HCT116 (cell line): ENCODE measurements at regions not wholly inside any gene's neighbourhood (a gene's known extent, or its start where the extent isn't known, plus 50 kb on each side); places are given as distances from the start of the nearest gene placed in this dataset.

Experiments used
- ATAC-seq: fragments of 200-7000 bp; cut with Tn5 transposase; 2 replicates; pipeline ENCODE4 v1.9.1; 2020; ENCODE audit warnings: mild to moderate bottlenecking, moderate library complexity
- BruUV-seq: library from RNA; stranded (reverse); fragments of 400-500 nt; replicated peaks from 2 replicates; lab custom pipeline; 2021; lab: Mats Ljungman, UMichigan
- CTCF ChIA-PET: fragments of 300-600 bp; sonication (Branson Sonifier 250); formaldehyde crosslinking; loops from one replicate; lab custom pipeline; 2021; ENCODE audit warnings: antibody characterized with exemption; lab: Charles Lee
- POLR2A ChIA-PET: fragments of 300-600, 350-600 bp; sonication (Branson Sonifier 250); formaldehyde crosslinking; loops from one replicate; lab custom pipeline; 2021; ENCODE audit warnings: antibody characterized with exemption; lab: Charles Lee
- RAD21 ChIA-PET, 2 experiments: fragments of 300-600 bp; sonication (Branson Sonifier 250); formaldehyde crosslinking; loops; one replicate each; lab custom pipeline; 2023; ENCODE audit warnings: low total read pairs in 2 of 2; ENCODE audit not compliant: uncharacterized antibody in 2 of 2, unreplicated experiment in 2 of 2, low non-redundant PET in 1 of 2; lab: Charles Lee
- DNase-seq: peaks from one replicate; pipeline ENCODE4 v3.0.0-alpha.2; 2010; ENCODE audit warnings: low read depth, low spot score
- H2AFZ ChIP-seq: fragments of 200-600 bp; shearing (Covaris generic), sonication (generic); 2 replicates; pipeline ENCODE4 v1.6.1; 2017; ENCODE audit warnings: low read depth, mixed run types, mixed read lengths, antibody characterized with exemption, low read length; ENCODE audit not compliant: poor library complexity, severe bottlenecking
- H3K27ac ChIP-seq: 2 replicates; pipeline ENCODE4 v1.5.1; 2012; ENCODE audit warnings: low read depth, low read length
- H3K27me3 ChIP-seq: fragments of 200-600 bp; sonication (generic); 2 replicates; pipeline ENCODE4 v1.6.1; 2016; ENCODE audit warnings: mixed run types, low read length, mixed read lengths; ENCODE audit not compliant: insufficient read depth
- H3K36me3 ChIP-seq, 2 experiments: fragments of 200-500 bp in 1 of 2; fragments of 200-600 bp in 1 of 2; sonication (Bioruptor generic) in 1 of 2; sonication (generic) in 1 of 2; 2 replicates each; pipeline versions ENCODE4 v1.5.1 to v1.6.1; 2014 to 2016; ENCODE audit warnings: low read length in 2 of 2, inconsistent platforms in 1 of 2, mixed read lengths in 1 of 2, mixed run types in 1 of 2; ENCODE audit not compliant: insufficient read depth in 2 of 2, control insufficient read depth in 1 of 2
- H3K4me1 ChIP-seq, 2 experiments: fragments of 200-600 bp in 1 of 2; sonication (generic) in 1 of 2; 2 replicates each; pipeline versions ENCODE4 v1.5.1 to v1.6.1; 2012 to 2017; ENCODE audit warnings: low read length in 2 of 2, inconsistent platforms in 1 of 2, mild to moderate bottlenecking in 1 of 2, mixed read lengths in 1 of 2, mixed run types in 1 of 2, moderate library complexity in 1 of 2; ENCODE audit not compliant: insufficient read depth in 2 of 2, control insufficient read depth in 1 of 2
- H3K4me2 ChIP-seq: fragments of 200-600 bp; sonication (generic); 2 replicates; pipeline ENCODE4 v1.6.1; 2017; ENCODE audit warnings: mixed run types, low read length, mixed read lengths
- H3K4me3 ChIP-seq, 2 experiments: fragments of 200-600 bp in 1 of 2; sonication (generic) in 1 of 2; replicated peaks in 1 of 2; 2 replicates each; pipeline ENCODE4 v1.5.1; 2011 to 2016; ENCODE audit warnings: low read length in 2 of 2, control low read depth in 1 of 2, low read depth in 1 of 2, mild to moderate bottlenecking in 1 of 2, mixed read lengths in 1 of 2, mixed run types in 1 of 2
- H3K79me2 ChIP-seq: fragments of 200-600 bp; sonication (generic); 2 replicates; pipeline ENCODE4 v1.6.1; 2017; ENCODE audit warnings: mild to moderate bottlenecking, mixed run types, low read length, moderate library complexity, mixed read lengths; ENCODE audit not compliant: insufficient read depth
- H3K9ac ChIP-seq: fragments of 200-600 bp; sonication (generic); 2 replicates; pipeline ENCODE4 v1.6.1; 2016; ENCODE audit warnings: low read length, mixed read lengths
- H3K9me2 ChIP-seq: fragments of 200-600 bp; sonication (generic), shearing (Covaris generic); 2 replicates; pipeline ENCODE4 v1.6.1; 2017; ENCODE audit warnings: mixed run types, mild to moderate bottlenecking, moderate library complexity; ENCODE audit not compliant: insufficient read depth
- H3K9me3 ChIP-seq, 2 experiments: fragments of 200-500 bp in 1 of 2; fragments of 200-600 bp in 1 of 2; sonication (Bioruptor generic) in 1 of 2; sonication (generic) in 1 of 2; 2 replicates each; pipeline ENCODE4 v1.6.1; 2014 to 2017; ENCODE audit warnings: low read length in 2 of 2, mixed read lengths in 2 of 2, inconsistent platforms in 1 of 2, low read depth in 1 of 2, mild to moderate bottlenecking in 1 of 2, mixed run types in 1 of 2, moderate library complexity in 1 of 2; ENCODE audit not compliant: control insufficient read depth in 1 of 2, insufficient read depth in 1 of 2
- H4K20me1 ChIP-seq: fragments of 200-600 bp; sonication (generic), shearing (Covaris generic); 2 replicates; pipeline ENCODE4 v1.6.1; 2017; ENCODE audit warnings: mixed run types, mild to moderate bottlenecking, moderate library complexity; ENCODE audit not compliant: insufficient read depth
- ATF3 ChIP-seq: IDR thresholded peaks from 2 replicates; pipeline ENCODE4 v1.6.1; 2012
- CEBPB ChIP-seq: IDR thresholded peaks from 2 replicates; pipeline ENCODE4 v1.6.1; 2012; ENCODE audit warnings: low read depth
- CTCF ChIP-seq, 3 experiments: fragments of 200-600 bp in 1 of 3; sonication (generic) in 1 of 3; IDR thresholded peaks in 2 of 3; conservative IDR thresholded peaks in 1 of 3; 2 replicates each; pipeline ENCODE4 v1.5.1; 2012 to 2017; ENCODE audit warnings: low read depth in 2 of 3, low read length in 2 of 3, antibody characterized with exemption in 1 of 3, borderline replicate concordance in 1 of 3, control low read depth in 1 of 3, mild to moderate bottlenecking in 1 of 3, mixed read lengths in 1 of 3, mixed run types in 1 of 3, moderate library complexity in 1 of 3; ENCODE audit not compliant: insufficient read depth in 1 of 3
- EGR1 ChIP-seq: IDR thresholded peaks from 2 replicates; pipeline ENCODE4 v1.6.1; 2012; ENCODE audit warnings: low read depth
- ELF1 ChIP-seq: IDR thresholded peaks from 2 replicates; pipeline ENCODE4 v1.6.1; 2012; ENCODE audit warnings: low read depth, borderline replicate concordance
- EZH2 ChIP-seq: fragments of 200-600 bp; sonication (generic); IDR thresholded peaks from 2 replicates; pipeline ENCODE4 v1.6.1; 2017; ENCODE audit warnings: antibody characterized with exemption, mixed run types
- EZH2phosphoT487 ChIP-seq: fragments of 200-600 bp; IDR thresholded peaks from 2 replicates; pipeline ENCODE4 v1.6.1; 2018; ENCODE audit warnings: antibody characterized with exemption, borderline replicate concordance
- FOSL1 ChIP-seq: IDR thresholded peaks from 2 replicates; pipeline ENCODE4 v1.6.1; 2012; ENCODE audit warnings: low read depth
- MAX ChIP-seq: IDR thresholded peaks from 2 replicates; pipeline ENCODE4 v1.6.1; 2012
- POLR2A ChIP-seq: IDR thresholded peaks from 2 replicates; pipeline ENCODE4 v1.7.0; 2011; ENCODE audit warnings: borderline replicate concordance; ENCODE audit not compliant: insufficient read depth, insufficient read length; ENCODE audit errors: extremely low read depth
- POLR2AphosphoS5 ChIP-seq: IDR thresholded peaks from 2 replicates; pipeline ENCODE4 v1.6.1; 2011; ENCODE audit warnings: mild to moderate bottlenecking, low read depth, low read length, moderate library complexity
- RAD21 ChIP-seq: IDR thresholded peaks from 2 replicates; pipeline ENCODE4 v1.6.1; 2012; ENCODE audit warnings: low read depth, mild to moderate bottlenecking
- REST ChIP-seq: IDR thresholded peaks from 2 replicates; pipeline ENCODE4 v1.6.1; 2012; ENCODE audit warnings: low read depth
- SIN3A ChIP-seq: IDR thresholded peaks from 2 replicates; pipeline ENCODE4 v1.6.1; 2012; ENCODE audit warnings: low read depth
- SP1 ChIP-seq: IDR thresholded peaks from 2 replicates; pipeline ENCODE4 v1.6.1; 2012; ENCODE audit warnings: low read depth
- SRF ChIP-seq: IDR thresholded peaks from 2 replicates; pipeline ENCODE4 v1.6.1; 2012; ENCODE audit warnings: low read depth
- TCF7L2 ChIP-seq: IDR thresholded peaks from 2 replicates; pipeline ENCODE4 v1.7.0; 2011; ENCODE audit warnings: borderline replicate concordance, inconsistent platforms; ENCODE audit not compliant: insufficient read depth, insufficient read length; ENCODE audit errors: extremely low read depth
- ZBTB33 ChIP-seq: IDR thresholded peaks from 2 replicates; pipeline ENCODE4 v1.6.1; 2011; ENCODE audit warnings: mild to moderate bottlenecking, low read length, moderate library complexity; ENCODE audit not compliant: insufficient replicate concordance; ENCODE audit errors: extremely low read depth
- ZNF274 ChIP-seq: fragments of 200-500 bp; sonication (Bioruptor generic); IDR thresholded peaks from 2 replicates; pipeline ENCODE4 v1.6.1; 2014; ENCODE audit warnings: mild to moderate bottlenecking, low read depth, low read length, inconsistent platforms
- intact Hi-C: fragments of 100-400 bp; cut with micrococcal nuclease; formaldehyde crosslinking; loops from 2 replicates; pipeline ENCODE4 v1.10.0; 2022

GRCh38 chr5:136622747-136623146 lies 257.4 kb upstream of the TRPC7 start:
- TF ChIP-seq EGR1 (no peak), SRF (no peak), EZH2phosphoT487 (no peak), CEBPB (no peak), MAX (no peak), EZH2 (no peak), FOSL1 (no peak), RAD21 (no peak), ZNF274 (no peak), TCF7L2 (no peak), POLR2A (no peak), ZBTB33 (no peak), CTCF (IDR thresholded peaks at IDR 0.05 in 2 of 3, conservative IDR thresholded peaks at IDR 0.05 in 1 of 3; ENCODE audit: borderline replicate concordance in 1 of 3, insufficient read depth in 1 of 3, low read depth in 2 of 3, low read length in 2 of 3) (no peak), POLR2AphosphoS5 (no peak), SIN3A (no peak), ELF1 (no peak), SP1 (no peak), REST (no peak), ATF3 (no peak)
- TF ChIP-seq, all 23 proteins: peak for 0
- Histone ChIP-seq H3K4me2 (no peak overlapping the region), H3K27me3 (0 out of 2 replicates have a peak, but pooled peaks cover 3% of the 10 kb centered on the region), H3K4me1 (no peaks in the 10 kb centered on the region), H4K20me1 (no peaks in the 10 kb centered on the region), H3K79me2 (no peaks in the 10 kb centered on the region), H3K36me3 (no peaks in the 10 kb centered on the region), H3K4me3 (no peak overlapping the region), H2AFZ (no peak overlapping the region), H3K9ac (no peak overlapping the region), H3K27ac (no peak overlapping the region), H3K9me3 (no peaks in the 10 kb centered on the region), H3K9me2 (no peaks in the 10 kb centered on the region)
- no TSS peak for BruUV-seq
- ATAC-seq = no peak
- ChIA-PET RAD21 (no interaction called here), POLR2A (no interaction called here), CTCF (no interaction called here)
- no peak for DNase-seq
- intact Hi-C loops = no loop called here
